ENCODE measurements at regions not wholly inside any gene's neighbourhood (a gene's known extent, or its start where the extent isn't known, plus 50 kb on each side); places are given as distances from the start of the nearest gene placed in this dataset.

- Histone ChIP-seq H3K27ac (no peak overlapping the region), H2AFZ (ENCODE audit: low read depth) (no peak overlapping the region), H4K20me1 (ENCODE audit: insufficient read depth) (no peaks in the 10 kb centered on the region), H3K27me3 (ENCODE audit: insufficient read depth, low read depth) (no peaks in the 10 kb centered on the region), H3K9ac (no peak overlapping the region), H3K4me2 (no peak overlapping the region), H3K36me3 (ENCODE audit: insufficient read depth) (no peaks in the 10 kb centered on the region), H3K4me1 (ENCODE audit: low read depth, poor library complexity, severe bottlenecking) (no peaks in the 10 kb centered on the region), H3K4me3 (IDR thresholded peaks at IDR 0.05; ENCODE audit: insufficient read depth, low read depth, low read length) (no peak overlapping the region), H3K79me2 (ENCODE audit: insufficient read depth, low read depth) (no peaks in the 10 kb centered on the region)
- no peak for TF ChIP-seq CTCF (conservative IDR thresholded peaks at IDR 0.05; ENCODE audit: low read depth, low read length)
Observed at GRCh38 chr3:18283680-18284079, 141.5 kb downstream of the SATB1 start.

GRCh38 chr3:18282507-18282906, 142.6 kb downstream of the SATB1 start:
- H3K27me3 ChIP-seq (ENCODE audit: insufficient read depth, low read depth): no peaks in the 10 kb centered on the region
- no peaks in the 10 kb centered on the region for H4K20me1 ChIP-seq (ENCODE audit: insufficient read depth)
- H2AFZ ChIP-seq (ENCODE audit: low read depth): no peak overlapping the region

GRCh38 chr3:18279226-18279737, 145.9 kb downstream of the SATB1 start:
- no peak overlapping the region for H2AFZ ChIP-seq (ENCODE audit: low read depth)
- H3K36me3 ChIP-seq (ENCODE audit: insufficient read depth): no peaks in the 10 kb centered on the region
- no peak overlapping the region for H3K27ac ChIP-seq
- no peak overlapping the region for H3K4me2 ChIP-seq
- no peaks in the 10 kb centered on the region for H3K27me3 ChIP-seq (ENCODE audit: insufficient read depth, low read depth)
- H3K9ac ChIP-seq: no peak overlapping the region
- H3K4me3 ChIP-seq (IDR thresholded peaks at IDR 0.05; ENCODE audit: insufficient read depth, low read depth, low read length): no peak overlapping the region
- H3K4me1 ChIP-seq (ENCODE audit: low read depth, poor library complexity, severe bottlenecking): no peaks in the 10 kb centered on the region
- no peak for TF ChIP-seq CTCF (conservative IDR thresholded peaks at IDR 0.05; ENCODE audit: low read depth, low read length)
- H3K79me2 ChIP-seq (ENCODE audit: insufficient read depth, low read depth): no peaks in the 10 kb centered on the region
- H4K20me1 ChIP-seq (ENCODE audit: insufficient read depth): no peaks in the 10 kb centered on the region

More at GRCh38 chr3:18282507-18282906, 142.6 kb downstream of the SATB1 start:
- Histone ChIP-seq H3K4me2 (no peak overlapping the region), H3K27ac (no peak overlapping the region), H3K4me3 (IDR thresholded peaks at IDR 0.05; ENCODE audit: insufficient read depth, low read depth, low read length) (no peak overlapping the region), H3K36me3 (ENCODE audit: insufficient read depth) (no peaks in the 10 kb centered on the region), H3K79me2 (ENCODE audit: insufficient read depth, low read depth) (no peaks in the 10 kb centered on the region), H3K9ac (no peak overlapping the region), H3K4me1 (ENCODE audit: low read depth, poor library complexity, severe bottlenecking) (no peaks in the 10 kb centered on the region)
- TF ChIP-seq CTCF (conservative IDR thresholded peaks at IDR 0.05; ENCODE audit: low read depth, low read length): no peak

GRCh38 chr3:18264853-18265252, 160.3 kb downstream of the SATB1 start:
- TF ChIP-seq CTCF (conservative IDR thresholded peaks at IDR 0.05; ENCODE audit: low read depth, low read length): no peak
- Histone ChIP-seq H3K27ac (no peak overlapping the region), H3K4me1 (ENCODE audit: low read depth, poor library complexity, severe bottlenecking) (no peaks in the 10 kb centered on the region), H3K4me2 (no peak overlapping the region), H3K36me3 (ENCODE audit: insufficient read depth) (no peaks in the 10 kb centered on the region), H2AFZ (ENCODE audit: low read depth) (no peak overlapping the region), H3K9ac (no peak overlapping the region), H3K27me3 (ENCODE audit: insufficient read depth, low read depth) (no peaks in the 10 kb centered on the region), H3K79me2 (ENCODE audit: insufficient read depth, low read depth) (no peaks in the 10 kb centered on the region), H3K4me3 (IDR thresholded peaks at IDR 0.05; ENCODE audit: insufficient read depth, low read depth, low read length) (no peak overlapping the region), H4K20me1 (ENCODE audit: insufficient read depth) (no peaks in the 10 kb centered on the region)
